Kidney (tissue), 13 donors: ENCODE measurements at regions not wholly inside any gene's neighbourhood (a gene's known extent, or its start where the extent isn't known, plus 50 kb on each side); places are given as distances from the start of the nearest gene placed in this dataset.

ENCODE experiments used
- DNase-seq, 5 donors: peaks; one replicate each; pipeline ENCODE4 v3.0.0-alpha.2; 2013 to 2020
- FAIRE-seq: peaks from 2 replicates; lab custom pipeline; 2012; peaks lifted over from hg19 to GRCh38; lab: Jason Lieb, UNC
- H3K27ac ChIP-seq, 2 donors: one replicate each; pipeline ENCODE4 v1.7.0; 2013; ENCODE audit warnings: low read depth in 2 of 2, low read length in 2 of 2, inconsistent platforms in 1 of 2
- H3K27me3 ChIP-seq: one replicate; pipeline ENCODE4 v1.7.1; 2013; ENCODE audit warnings: low read length, inconsistent platforms; ENCODE audit not compliant: control insufficient read depth, insufficient read depth
- H3K36me3 ChIP-seq, 3 donors: one replicate each; pipeline versions ENCODE4 v1.7.0 to v1.7.1; 2013; ENCODE audit warnings: low read length in 3 of 3, control low read depth in 1 of 3, inconsistent platforms in 1 of 3; ENCODE audit not compliant: insufficient read depth in 3 of 3, control insufficient read depth in 2 of 3
- H3K4me1 ChIP-seq, 3 donors: one replicate each; pipeline versions ENCODE4 v1.7.0 to v1.7.1; 2013; ENCODE audit warnings: low read length in 3 of 3, inconsistent platforms in 1 of 3, low read depth in 1 of 3; ENCODE audit not compliant: control insufficient read depth in 2 of 3, insufficient read depth in 2 of 3
- H3K4me3 ChIP-seq, 3 donors: one replicate each; pipeline versions ENCODE4 v1.7.0 to v1.8.1; 2013; ENCODE audit warnings: low read length in 3 of 3, control low read depth in 1 of 3, inconsistent platforms in 1 of 3
- H3K9ac ChIP-seq, 3 donors: one replicate each; pipeline versions ENCODE4 v1.7.0 to v1.7.1; 2013; ENCODE audit warnings: low read length in 3 of 3, control low read depth in 1 of 3, inconsistent platforms in 1 of 3
- H3K9me3 ChIP-seq, 3 donors: one replicate each; pipeline versions ENCODE4 v1.7.0 to v1.7.1; 2013; ENCODE audit warnings: low read length in 3 of 3, control low read depth in 1 of 3, inconsistent platforms in 1 of 3; ENCODE audit not compliant: control insufficient read depth in 2 of 3, insufficient read depth in 1 of 3
- intact Hi-C: fragments of 100-400 bp; cut with DNase I; formaldehyde crosslinking; loops from one replicate; pipeline ENCODE4 v1.11.1; 2022
- TF ChIP-seq, protein P1 (sequence below): IDR thresholded peaks from 3 replicates; pipeline ENCODE4 v1.5.1; 2012; ENCODE audit warnings: mild to moderate bottlenecking, moderate library complexity, borderline replicate concordance; ENCODE audit not compliant: insufficient read depth; ENCODE audit errors: extremely low read depth
- donor health status: control.
- donor health status: control.
- donor health status: control.
- donor health status: control.
- donor health status: control.
- donor health status: DM: yes; HTN: yes; CAD: no.
- donor health status: Normal renal cell carcinoma (clear cell type).

DNA sequence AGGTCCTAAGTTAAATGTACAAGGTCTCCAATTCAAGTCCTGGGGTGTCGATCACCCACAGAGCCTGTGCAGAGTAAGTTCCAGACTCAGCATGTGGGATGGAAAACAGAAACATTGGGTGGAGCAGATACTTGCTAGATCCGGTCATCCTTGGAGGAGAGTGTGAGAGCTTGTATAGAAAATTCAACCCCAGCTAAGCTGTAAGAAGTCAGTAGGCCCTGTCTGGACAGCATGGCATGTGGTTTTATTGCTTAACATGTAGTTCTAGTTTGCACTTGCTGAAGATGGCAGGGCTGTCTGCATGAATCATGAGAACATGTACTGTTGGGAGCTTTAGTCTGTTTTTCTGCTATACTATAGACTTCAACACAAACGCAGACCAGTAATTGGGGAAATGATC is 189.6 kb upstream of the RMP24 start:
- no peak overlapping the region for H3K4me3 ChIP-seq
- DNase-seq (no peak), FAIRE-seq (no peak)
- no peaks in the 10 kb centered on the region for H3K4me1 ChIP-seq
- TF ChIP-seq, protein P1, sequence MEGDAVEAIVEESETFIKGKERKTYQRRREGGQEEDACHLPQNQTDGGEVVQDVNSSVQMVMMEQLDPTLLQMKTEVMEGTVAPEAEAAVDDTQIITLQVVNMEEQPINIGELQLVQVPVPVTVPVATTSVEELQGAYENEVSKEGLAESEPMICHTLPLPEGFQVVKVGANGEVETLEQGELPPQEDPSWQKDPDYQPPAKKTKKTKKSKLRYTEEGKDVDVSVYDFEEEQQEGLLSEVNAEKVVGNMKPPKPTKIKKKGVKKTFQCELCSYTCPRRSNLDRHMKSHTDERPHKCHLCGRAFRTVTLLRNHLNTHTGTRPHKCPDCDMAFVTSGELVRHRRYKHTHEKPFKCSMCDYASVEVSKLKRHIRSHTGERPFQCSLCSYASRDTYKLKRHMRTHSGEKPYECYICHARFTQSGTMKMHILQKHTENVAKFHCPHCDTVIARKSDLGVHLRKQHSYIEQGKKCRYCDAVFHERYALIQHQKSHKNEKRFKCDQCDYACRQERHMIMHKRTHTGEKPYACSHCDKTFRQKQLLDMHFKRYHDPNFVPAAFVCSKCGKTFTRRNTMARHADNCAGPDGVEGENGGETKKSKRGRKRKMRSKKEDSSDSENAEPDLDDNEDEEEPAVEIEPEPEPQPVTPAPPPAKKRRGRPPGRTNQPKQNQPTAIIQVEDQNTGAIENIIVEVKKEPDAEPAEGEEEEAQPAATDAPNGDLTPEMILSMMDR: no peak
- no peaks in the 10 kb centered on the region for H3K9me3 ChIP-seq
- H3K27me3 ChIP-seq: no peaks in the 10 kb centered on the region
- no peak overlapping the region for H3K9ac ChIP-seq
- H3K36me3 ChIP-seq: no peaks in the 10 kb centered on the region
- no peak overlapping the region for H3K27ac ChIP-seq
- intact Hi-C loops: no loop called here

DNA sequence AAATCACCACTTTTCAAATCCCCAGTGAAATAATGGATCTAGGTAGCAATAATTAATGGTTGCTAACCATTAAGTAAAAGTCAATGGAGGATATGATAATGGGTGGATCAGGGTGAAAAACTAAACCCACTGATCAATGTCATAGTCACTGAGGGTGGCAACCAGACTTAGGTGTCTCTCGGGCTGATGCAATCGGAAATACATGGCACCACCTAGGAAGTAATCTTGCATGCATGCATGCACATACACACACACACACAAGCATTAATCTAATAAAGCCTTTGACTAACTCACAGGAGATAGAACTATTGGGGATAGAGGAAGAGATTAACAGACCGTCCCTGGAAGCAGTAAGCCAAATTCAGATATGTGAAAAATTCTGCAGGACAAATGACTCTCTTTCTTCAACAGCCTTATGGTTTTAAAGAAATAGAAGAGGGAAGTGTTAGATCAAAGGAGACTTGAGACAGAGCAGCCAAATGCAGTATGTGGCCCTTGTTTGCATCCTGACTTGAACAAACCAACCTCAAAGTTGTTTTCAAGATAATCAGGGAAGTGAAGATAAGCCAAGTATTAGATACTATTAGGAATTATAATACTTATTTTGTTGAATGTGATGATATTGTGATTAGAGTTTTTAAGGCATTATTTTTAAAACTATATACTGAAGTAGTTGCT is 186.0 kb upstream of the RMP24 start:
- H3K9ac ChIP-seq: no peak overlapping the region
- no peak overlapping the region for H3K27ac ChIP-seq
- no peaks in the 10 kb centered on the region for H3K27me3 ChIP-seq
- DNase-seq (no peak), FAIRE-seq (no peak)
- intact Hi-C loops: no loop called here
- no peak overlapping the region for H3K4me3 ChIP-seq
- TF ChIP-seq, protein P1: no peak
- H3K36me3 ChIP-seq: no peaks in the 10 kb centered on the region
- H3K4me1 ChIP-seq: no peaks in the 10 kb centered on the region
- no peaks in the 10 kb centered on the region for H3K9me3 ChIP-seq

DNA sequence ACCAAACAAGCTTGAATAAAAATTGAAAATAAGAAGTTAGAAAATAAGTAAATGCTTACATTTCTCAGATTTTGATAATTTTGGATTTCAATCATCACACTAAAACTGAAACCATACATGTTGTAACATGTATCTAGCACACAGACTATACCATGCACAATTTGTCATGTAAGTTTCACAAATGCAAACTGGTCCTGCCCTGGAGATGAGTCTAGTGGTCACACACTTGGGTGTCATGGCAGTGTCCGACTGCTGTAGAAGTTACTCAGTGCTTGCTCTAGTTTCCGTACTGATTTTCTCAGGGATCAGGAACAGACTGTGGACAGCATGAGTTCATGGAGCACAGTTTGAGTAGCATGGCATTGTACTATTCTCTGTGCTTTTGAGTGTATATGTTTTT is 182.9 kb upstream of the RMP24 start:
- H3K4me1 ChIP-seq: no peaks in the 10 kb centered on the region
- FAIRE-seq (no peak), DNase-seq (no peak)
- intact Hi-C loops: no loop called here
- no peaks in the 10 kb centered on the region for H3K27me3 ChIP-seq
- H3K9ac ChIP-seq: no peak overlapping the region
- H3K36me3 ChIP-seq: no peaks in the 10 kb centered on the region
- no peak overlapping the region for H3K4me3 ChIP-seq
- no peak overlapping the region for H3K27ac ChIP-seq
- no peaks in the 10 kb centered on the region for H3K9me3 ChIP-seq
- TF ChIP-seq, protein P1: no peak

DNA sequence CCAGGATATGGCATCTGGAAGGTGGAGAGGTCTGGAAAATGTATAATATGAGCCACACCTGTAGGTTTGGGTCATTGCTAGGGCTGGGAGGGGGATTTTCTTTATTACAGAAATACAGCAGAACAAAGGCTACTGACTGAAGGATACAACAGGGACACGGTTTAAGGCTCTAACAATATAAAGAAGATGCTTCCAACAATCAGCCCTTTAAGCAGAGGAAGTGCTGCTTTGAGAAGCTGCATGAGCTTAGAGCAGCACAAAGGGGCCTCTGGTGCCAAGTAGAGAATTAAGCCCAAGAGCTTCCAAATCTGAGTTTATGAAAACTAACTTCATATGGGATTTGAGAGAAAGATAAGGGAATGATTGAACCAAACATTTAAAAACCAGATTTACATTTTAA is 174.5 kb upstream of the RMP24 start:
- DNase-seq: no peak
- FAIRE-seq: no peak
- intact Hi-C loops: no loop called here

More for the DNA sequence above, 174.5 kb upstream of the RMP24 start:
- Histone ChIP-seq H3K27me3 (no peaks in the 10 kb centered on the region), H3K4me3 (no peak overlapping the region), H3K27ac (no peak overlapping the region), H3K9me3 (no peaks in the 10 kb centered on the region), H3K36me3 (no peaks in the 10 kb centered on the region), H3K9ac (no peak overlapping the region), H3K4me1 (no peaks in the 10 kb centered on the region)
- TF ChIP-seq, protein P1: no peak
